ENCODE measurements at regions not wholly inside any gene's neighbourhood (a gene's known extent, or its start where the extent isn't known, plus 50 kb on each side); places are given as distances from the start of the nearest gene placed in this dataset.

GRCh38 chr5:167753725-167754490, 537.5 kb upstream of the WWC1 start:
- TF ChIP-seq CTCF (IDR thresholded peaks at IDR 0.05 in 8 of 11, conservative IDR thresholded peaks at IDR 0.05 in 3 of 11) = no peak
- TF ChIP-seq POLR2A (IDR thresholded peaks at IDR 0.05) = no peak
